Body of pancreas (tissue), 4 donors: ENCODE measurements at regions not wholly inside any gene's neighbourhood (a gene's known extent, or its start where the extent isn't known, plus 50 kb on each side); places are given as distances from the start of the nearest gene placed in this dataset.

Experiments
- ATAC-seq: fragments of 150-250 bp; one replicate; pipeline ENCODE4 v1.9.1; 2016
- DNase-seq, 4 donors: peaks; one replicate each; pipeline ENCODE4 v3.0.0-alpha.2; 2019
- H3K27ac ChIP-seq, 4 donors: fragments of 200-600 bp; sonication (generic); 1 replicate in 3 of 4; 2 replicates in 1 of 4; pipeline versions ENCODE4 v1.5.1 to v1.6.1; 2016 to 2019; ENCODE audit warnings: mild to moderate bottlenecking in 1 of 4, mixed read lengths in 1 of 4, moderate library complexity in 1 of 4
- H3K27me3 ChIP-seq, 2 donors: fragments of 200-600 bp; sonication (generic); one replicate each; pipeline ENCODE4 v1.6.0; 2016; ENCODE audit warnings: mild to moderate bottlenecking in 1 of 2
- H3K36me3 ChIP-seq, 2 donors: fragments of 200-600 bp; sonication (generic); replicated peaks in 1 of 2; 2 replicates each; pipeline ENCODE4 v1.5.1; 2016; ENCODE audit warnings: low read depth in 2 of 2; ENCODE audit not compliant: insufficient read depth in 1 of 2
- H3K4me1 ChIP-seq: fragments of 200-600 bp; sonication (generic); one replicate; pipeline ENCODE4 v1.6.0; 2016
- H3K4me3 ChIP-seq, 2 donors: fragments of 200-600 bp; sonication (generic); 1 replicate in 1 of 2; 2 replicates in 1 of 2; pipeline ENCODE4 v1.5.1; 2016 to 2019
- H3K9me3 ChIP-seq, 3 donors: fragments of 200-600 bp; sonication (generic); 1 replicate in 2 of 3; 2 replicates in 1 of 3; pipeline ENCODE4 v1.5.1; 2016
- POLR2A ChIP-seq, 3 donors: fragments of 450-650 bp; IDR thresholded peaks; one replicate each; pipeline ENCODE4 v1.6.1; 2016; ENCODE audit warnings: antibody characterized with exemption in 3 of 3, mild to moderate bottlenecking in 2 of 3
- WGBS, 2 donors: methylation state at CpG; one replicate each; pipeline ENCODE4 v1.1.5; 2017; 5-methylcytosine and 5-hydroxymethylcytosine counted together
- intact Hi-C: fragments of 100-400 bp; cut with DNase I; formaldehyde crosslinking; loops from one replicate; pipeline ENCODE4 v1.15.1; 2023
- TF ChIP-seq, protein P1 (sequence below), 7 experiments: fragments of 450-650 bp in 4 of 7; fragments of 200-600 bp in 3 of 7; sonication (generic) in 3 of 7; IDR thresholded peaks; one replicate each; pipeline ENCODE4 v1.5.1; 2016 to 2019; ENCODE audit warnings: antibody characterized with exemption in 7 of 7

DNA sequence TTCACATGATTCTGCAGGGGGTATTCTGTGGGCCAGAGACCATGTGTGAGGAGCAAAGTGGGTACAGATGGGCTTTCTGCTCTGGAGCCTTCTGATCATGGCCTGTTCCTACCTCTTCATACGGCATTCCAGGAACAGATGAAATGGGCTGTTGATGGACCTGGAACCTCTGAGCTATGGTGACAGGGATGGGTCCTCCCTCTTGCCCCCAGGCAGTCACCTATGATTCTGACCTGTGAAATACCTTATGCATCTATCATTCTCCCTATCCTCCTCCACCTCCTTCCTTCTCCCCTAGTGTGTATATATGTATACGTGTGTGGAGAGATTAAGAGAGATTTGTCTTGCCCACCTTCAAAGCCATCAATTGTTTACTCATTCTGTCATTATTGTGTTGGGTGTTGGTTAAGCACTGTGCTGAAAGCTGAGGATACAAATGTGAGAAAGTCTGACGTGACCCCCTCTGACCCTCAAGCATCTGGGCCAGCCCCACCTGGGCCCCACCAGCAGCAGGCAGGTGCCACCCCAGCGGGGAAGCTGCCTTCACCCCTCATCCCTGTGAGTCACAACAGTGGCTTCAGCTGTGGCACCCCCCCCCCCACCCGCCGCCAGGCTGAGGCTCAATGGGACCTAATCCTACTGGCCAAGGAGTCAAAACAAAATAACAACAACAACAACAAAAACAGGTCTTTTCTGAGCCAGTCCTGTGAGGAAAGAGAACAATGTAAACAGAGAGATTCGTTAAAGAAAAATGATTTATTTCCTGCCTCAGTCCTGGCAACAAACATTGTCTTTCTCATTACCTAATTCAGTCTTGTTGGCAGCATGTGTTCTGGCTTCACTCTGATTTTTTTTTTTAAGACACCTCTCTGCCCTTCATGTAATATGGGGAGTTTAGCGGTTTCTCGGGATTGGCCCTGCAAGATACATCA lies 103.8 kb upstream of the CDC42EP3 start:
- intact Hi-C loops = no loop called here
- Histone ChIP-seq H3K4me1 (no peaks in the 10 kb centered on the region), H3K9me3 (no peaks in the 10 kb centered on the region), H3K27ac (no peak overlapping the region), H3K27me3 (no peaks in the 10 kb centered on the region), H3K36me3 (no peaks in the 10 kb centered on the region), H3K4me3 (no peak overlapping the region)
- WGBS, 2 donors = 65 to 73% methylated on average over 9 of the region's 9 CpGs
- DNase-seq (no peak), ATAC-seq (no peak)
- no peak for TF ChIP-seq POLR2A (IDR thresholded peaks at IDR 0.05)
- TF ChIP-seq, protein P1, sequence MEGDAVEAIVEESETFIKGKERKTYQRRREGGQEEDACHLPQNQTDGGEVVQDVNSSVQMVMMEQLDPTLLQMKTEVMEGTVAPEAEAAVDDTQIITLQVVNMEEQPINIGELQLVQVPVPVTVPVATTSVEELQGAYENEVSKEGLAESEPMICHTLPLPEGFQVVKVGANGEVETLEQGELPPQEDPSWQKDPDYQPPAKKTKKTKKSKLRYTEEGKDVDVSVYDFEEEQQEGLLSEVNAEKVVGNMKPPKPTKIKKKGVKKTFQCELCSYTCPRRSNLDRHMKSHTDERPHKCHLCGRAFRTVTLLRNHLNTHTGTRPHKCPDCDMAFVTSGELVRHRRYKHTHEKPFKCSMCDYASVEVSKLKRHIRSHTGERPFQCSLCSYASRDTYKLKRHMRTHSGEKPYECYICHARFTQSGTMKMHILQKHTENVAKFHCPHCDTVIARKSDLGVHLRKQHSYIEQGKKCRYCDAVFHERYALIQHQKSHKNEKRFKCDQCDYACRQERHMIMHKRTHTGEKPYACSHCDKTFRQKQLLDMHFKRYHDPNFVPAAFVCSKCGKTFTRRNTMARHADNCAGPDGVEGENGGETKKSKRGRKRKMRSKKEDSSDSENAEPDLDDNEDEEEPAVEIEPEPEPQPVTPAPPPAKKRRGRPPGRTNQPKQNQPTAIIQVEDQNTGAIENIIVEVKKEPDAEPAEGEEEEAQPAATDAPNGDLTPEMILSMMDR (IDR thresholded peaks at IDR 0.05) = no peak

DNA sequence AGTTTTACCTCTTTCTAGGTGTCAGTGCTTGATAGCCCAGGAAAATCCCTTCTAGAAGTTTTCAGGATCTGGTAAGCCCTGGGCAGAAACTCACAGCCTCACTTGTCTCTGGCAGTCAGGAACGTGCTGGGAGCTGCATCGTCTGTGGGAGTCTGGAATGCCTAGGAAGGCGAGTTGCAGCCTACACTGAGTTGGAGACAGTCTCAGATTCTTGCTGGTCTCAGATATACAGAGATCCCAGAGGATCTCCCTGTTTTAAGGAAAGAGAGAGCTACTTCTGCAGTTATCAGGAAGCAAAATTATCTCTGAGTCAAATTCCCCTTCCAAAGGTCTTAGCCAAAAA lies 104.4 kb upstream of the CDC42EP3 start:
- Histone ChIP-seq H3K4me3 (no peak overlapping the region), H3K36me3 (no peaks in the 10 kb centered on the region), H3K4me1 (no peaks in the 10 kb centered on the region), H3K27ac (no peak overlapping the region), H3K9me3 (no peaks in the 10 kb centered on the region), H3K27me3 (no peaks in the 10 kb centered on the region)
- DNase-seq (peak in 1 of 4 donors; percentile 16), ATAC-seq (no peak)
- TF ChIP-seq, protein P1 (IDR thresholded peaks at IDR 0.05) = no peak
- TF ChIP-seq POLR2A (IDR thresholded peaks at IDR 0.05) = no peak
- WGBS, 2 donors = 28 to 38% methylated on average over 3 of the region's 3 CpGs
- intact Hi-C loops = no loop called here

DNA sequence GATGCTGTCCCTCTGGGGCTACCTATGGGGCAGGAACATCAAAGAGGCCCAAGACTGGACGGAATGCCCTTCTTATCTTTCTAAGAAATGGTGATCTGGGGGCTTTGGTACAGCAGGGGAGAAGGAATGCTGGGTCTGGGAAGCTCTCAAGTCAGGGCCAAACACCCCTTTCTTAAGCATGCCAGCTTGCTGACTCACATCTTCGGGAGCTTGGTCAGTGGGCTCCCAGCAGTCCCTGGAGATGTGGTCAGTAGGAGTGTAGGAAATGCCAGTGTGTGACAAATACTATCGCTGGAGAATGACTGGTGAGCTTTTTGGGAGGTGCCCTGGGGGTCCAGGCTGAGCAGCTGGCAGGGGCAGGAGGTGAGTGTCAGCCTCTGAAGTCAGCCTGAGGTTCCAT lies 105.0 kb upstream of the CDC42EP3 start:
- WGBS, 2 donors = 69 to 87% methylated on average over 3 of the region's 3 CpGs
- no peaks in the 10 kb centered on the region for H3K9me3 ChIP-seq
- no peaks in the 10 kb centered on the region for H3K36me3 ChIP-seq
- H3K27ac ChIP-seq = no peak overlapping the region
- no peak for DNase-seq
- ATAC-seq = no peak
- intact Hi-C loops = no loop called here
- H3K4me3 ChIP-seq = no peak overlapping the region
- no peaks in the 10 kb centered on the region for H3K27me3 ChIP-seq
- TF ChIP-seq POLR2A (IDR thresholded peaks at IDR 0.05) = no peak
- TF ChIP-seq, protein P1 (IDR thresholded peaks at IDR 0.05) = no peak
- H3K4me1 ChIP-seq = no peaks in the 10 kb centered on the region

DNA sequence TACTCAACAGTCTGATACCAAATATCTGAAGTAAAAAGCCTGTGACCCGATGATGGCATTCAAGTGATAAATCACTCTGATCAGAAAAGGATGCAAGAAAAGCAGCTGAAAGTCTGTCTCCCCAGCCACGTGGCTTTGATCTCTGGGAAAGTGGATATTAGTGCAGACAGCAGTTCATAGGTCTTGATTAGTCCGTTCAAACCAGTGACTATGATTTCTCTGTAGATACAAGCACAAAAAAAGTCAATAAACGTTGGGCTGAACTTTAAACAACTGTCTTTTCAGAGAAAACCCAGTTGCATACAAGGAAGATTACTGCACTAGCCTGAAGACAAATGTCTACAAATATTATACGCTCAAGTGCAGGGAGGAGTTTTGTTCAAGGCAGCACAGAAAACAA lies 107.7 kb upstream of the CDC42EP3 start:
- Histone ChIP-seq H3K9me3 (no peaks in the 10 kb centered on the region), H3K36me3 (no peaks in the 10 kb centered on the region), H3K27me3 (no peaks in the 10 kb centered on the region), H3K4me1 (no peaks in the 10 kb centered on the region), H3K27ac (no peak overlapping the region), H3K4me3 (no peak overlapping the region)
- no peak for TF ChIP-seq POLR2A (IDR thresholded peaks at IDR 0.05)
- TF ChIP-seq, protein P1 (IDR thresholded peaks at IDR 0.05) = no peak
- ATAC-seq (no peak), DNase-seq (no peak)
- intact Hi-C loops = no loop called here
- WGBS, 2 donors = 47 to 63% methylated on average over 5 of the region's 5 CpGs
